Brain microvascular endothelial cell (primary cell): ENCODE measurements at regions not wholly inside any gene's neighbourhood (a gene's known extent, or its start where the extent isn't known, plus 50 kb on each side); places are given as distances from the start of the nearest gene placed in this dataset.
A peak's percentile ranks its signal among the peaks of the same experiment; 100 is the strongest.

Experiments used
- DNase-seq: peaks from one replicate; pipeline ENCODE4 v3.0.0-alpha.2; 2020
- H3K27ac ChIP-seq: fragments of 250-450 bp; sonication (Bioruptor Pico); 2 replicates; pipeline ENCODE4 v1.5.1; 2020; ENCODE audit warnings: mild to moderate bottlenecking, moderate library complexity
- H3K27me3 ChIP-seq: fragments of 250-450 bp; sonication (Bioruptor Pico); replicated peaks from 2 replicates; pipeline ENCODE4 v1.5.1; 2020; ENCODE audit warnings: mild to moderate bottlenecking
- H3K36me3 ChIP-seq: fragments of 250-450 bp; sonication (Bioruptor Pico); replicated peaks from 2 replicates; pipeline ENCODE4 v1.5.1; 2020; ENCODE audit warnings: mild to moderate bottlenecking
- H3K4me3 ChIP-seq: 2 replicates; pipeline ENCODE4 v1.5.1; 2011; ENCODE audit warnings: low read depth, mild to moderate bottlenecking, control low read depth, low read length, moderate library complexity
- in situ Hi-C: cut with HindIII; loops from 2 replicates; pipeline ENCODE4 v1.10.0; 2017; ENCODE audit warnings: low sequenced_read_pairs, low pct_ligation_motif_present
- TF ChIP-seq, protein P1 (sequence below): IDR thresholded peaks from 2 replicates; pipeline ENCODE4 v1.5.1; 2011; ENCODE audit warnings: low read depth, mild to moderate bottlenecking, moderate library complexity, low read length, control low read depth, inconsistent platforms; ENCODE audit errors: missing control alignments

DNA sequence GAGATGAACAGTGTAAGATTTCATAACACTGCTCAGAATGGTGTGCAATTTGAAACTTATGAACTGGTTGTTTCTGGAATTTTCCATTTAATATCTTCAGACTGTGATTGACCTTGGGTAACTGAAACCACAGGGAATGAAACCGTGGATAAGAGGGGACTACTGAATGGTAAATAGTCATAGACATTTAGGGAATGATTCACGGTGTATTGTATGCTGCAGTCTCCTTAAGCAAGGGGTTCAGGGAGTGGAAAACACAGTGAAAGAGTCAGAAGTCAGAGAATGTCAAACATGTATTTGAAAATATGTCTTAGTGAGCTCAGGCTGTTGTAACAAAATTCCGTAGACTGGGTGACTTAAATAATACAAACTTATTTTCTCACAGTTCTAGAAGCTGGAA lies 398.2 kb upstream of the DIPK2B start:
- H3K27me3 ChIP-seq, result no peaks in the 10 kb centered on the region
- DNase-seq, result peak; percentile 34
- TF ChIP-seq, protein P1, sequence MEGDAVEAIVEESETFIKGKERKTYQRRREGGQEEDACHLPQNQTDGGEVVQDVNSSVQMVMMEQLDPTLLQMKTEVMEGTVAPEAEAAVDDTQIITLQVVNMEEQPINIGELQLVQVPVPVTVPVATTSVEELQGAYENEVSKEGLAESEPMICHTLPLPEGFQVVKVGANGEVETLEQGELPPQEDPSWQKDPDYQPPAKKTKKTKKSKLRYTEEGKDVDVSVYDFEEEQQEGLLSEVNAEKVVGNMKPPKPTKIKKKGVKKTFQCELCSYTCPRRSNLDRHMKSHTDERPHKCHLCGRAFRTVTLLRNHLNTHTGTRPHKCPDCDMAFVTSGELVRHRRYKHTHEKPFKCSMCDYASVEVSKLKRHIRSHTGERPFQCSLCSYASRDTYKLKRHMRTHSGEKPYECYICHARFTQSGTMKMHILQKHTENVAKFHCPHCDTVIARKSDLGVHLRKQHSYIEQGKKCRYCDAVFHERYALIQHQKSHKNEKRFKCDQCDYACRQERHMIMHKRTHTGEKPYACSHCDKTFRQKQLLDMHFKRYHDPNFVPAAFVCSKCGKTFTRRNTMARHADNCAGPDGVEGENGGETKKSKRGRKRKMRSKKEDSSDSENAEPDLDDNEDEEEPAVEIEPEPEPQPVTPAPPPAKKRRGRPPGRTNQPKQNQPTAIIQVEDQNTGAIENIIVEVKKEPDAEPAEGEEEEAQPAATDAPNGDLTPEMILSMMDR, result no peak
- no peak overlapping the region for H3K4me3 ChIP-seq
- no peaks in the 10 kb centered on the region for H3K36me3 ChIP-seq
- H3K27ac ChIP-seq, result peak overlapping the region; percentile 36
- in situ Hi-C loops, result no loop called here

DNA sequence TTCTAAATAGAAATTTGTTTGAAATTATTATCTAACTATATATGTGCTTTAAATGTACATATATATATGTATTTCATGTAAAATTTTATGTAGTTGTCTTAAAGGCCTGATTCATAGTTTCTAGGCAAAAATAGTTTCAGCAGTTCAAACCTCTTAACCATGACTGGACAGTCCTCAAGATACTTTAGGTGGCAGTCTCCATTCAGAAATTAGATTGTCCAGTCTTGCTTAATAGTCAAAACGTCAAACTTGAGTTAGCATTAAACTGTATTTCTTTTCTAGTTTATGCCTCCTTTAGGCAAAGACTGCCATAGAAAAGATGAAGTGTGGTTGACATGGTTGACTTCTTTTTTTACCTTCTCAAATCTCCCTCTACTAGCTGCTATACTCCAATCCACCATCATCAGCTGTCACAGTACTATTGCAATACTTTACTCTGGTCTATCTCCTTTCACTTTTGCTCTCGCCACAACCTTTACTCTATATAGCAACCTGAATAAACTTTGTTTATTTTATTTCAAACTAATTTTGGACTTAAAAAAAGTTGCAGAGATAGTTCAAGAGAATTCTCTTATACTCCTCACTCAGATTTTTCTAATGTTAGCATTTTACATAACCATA lies 395.6 kb upstream of the DIPK2B start:
- Histone ChIP-seq H3K36me3 (no peaks in the 10 kb centered on the region), H3K27me3 (no peaks in the 10 kb centered on the region), H3K4me3 (no peak overlapping the region), H3K27ac (no peak overlapping the region)
- in situ Hi-C loops, result no loop called here
- TF ChIP-seq, protein P1, result no peak
- DNase-seq, result no peak

DNA sequence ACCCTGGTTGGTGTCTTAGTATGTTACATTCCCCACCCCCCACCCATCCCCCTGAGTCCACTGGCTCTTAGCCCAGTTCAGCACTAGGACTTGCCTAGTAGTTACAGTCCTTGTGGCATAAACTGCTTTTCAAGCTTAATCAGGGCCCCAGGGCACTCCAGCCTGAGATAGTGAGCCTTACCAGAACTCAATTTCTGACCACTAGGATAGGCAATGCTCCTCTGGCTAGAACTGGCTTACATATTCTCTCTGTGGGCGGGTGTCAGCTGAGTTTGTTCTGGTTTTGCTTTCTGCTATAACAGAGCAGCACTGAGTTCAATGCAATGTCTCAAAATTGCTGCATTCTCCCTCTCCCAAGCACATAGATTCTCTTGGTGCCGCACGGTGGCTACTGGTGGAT lies 391.4 kb upstream of the DIPK2B start:
- no peaks in the 10 kb centered on the region for H3K36me3 ChIP-seq
- no peak overlapping the region for H3K27ac ChIP-seq
- H3K27me3 ChIP-seq, result no peaks in the 10 kb centered on the region
- no peak for DNase-seq
- in situ Hi-C loops, result no loop called here
- no peak overlapping the region for H3K4me3 ChIP-seq
- TF ChIP-seq, protein P1, result no peak

DNA sequence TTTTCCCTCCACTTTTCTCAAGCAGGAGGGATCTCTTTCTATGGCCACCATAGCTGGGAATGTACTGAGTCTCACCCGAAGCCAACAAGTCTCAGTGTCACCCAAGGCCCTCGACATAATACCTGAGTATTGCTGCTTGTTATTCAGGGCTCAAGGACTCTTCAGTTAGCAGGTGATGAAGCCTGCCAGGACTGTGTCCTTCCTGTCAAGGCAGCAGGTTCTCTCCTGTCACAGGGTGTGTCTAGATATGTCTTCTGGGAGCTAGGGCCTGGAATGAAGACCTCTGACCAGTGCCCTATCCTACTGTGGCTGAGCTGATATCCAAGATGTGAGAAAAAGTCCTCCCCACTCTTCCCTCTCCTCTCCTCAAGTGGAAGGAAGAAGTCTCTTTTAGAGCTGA lies 391.0 kb upstream of the DIPK2B start:
- no peak for DNase-seq
- in situ Hi-C loops, result no loop called here
- no peaks in the 10 kb centered on the region for H3K27me3 ChIP-seq
- no peak overlapping the region for H3K4me3 ChIP-seq
- no peak overlapping the region for H3K27ac ChIP-seq
- TF ChIP-seq, protein P1, result no peak
- H3K36me3 ChIP-seq, result no peaks in the 10 kb centered on the region

DNA sequence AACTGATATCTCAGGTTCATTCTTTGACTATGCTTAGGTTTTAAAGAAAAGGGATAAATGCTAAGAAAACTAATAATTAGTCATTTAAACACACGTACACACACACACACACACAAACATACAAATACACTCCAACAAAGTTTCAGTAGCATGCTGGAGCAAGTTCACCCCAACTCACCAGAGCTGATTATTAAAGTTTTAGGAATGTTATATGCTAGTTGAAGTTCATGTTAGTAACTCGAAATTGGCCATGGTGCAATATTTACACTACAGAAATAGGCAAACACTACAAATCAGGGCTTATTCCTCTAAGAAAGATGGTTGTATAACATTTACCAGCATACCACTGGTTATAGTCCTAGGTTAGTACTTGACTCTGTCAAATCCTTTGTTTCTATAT lies 384.0 kb upstream of the DIPK2B start:
- Histone ChIP-seq H3K27me3 (no peaks in the 10 kb centered on the region), H3K4me3 (no peak overlapping the region), H3K36me3 (no peaks in the 10 kb centered on the region), H3K27ac (no peak overlapping the region)
- TF ChIP-seq, protein P1, result no peak
- in situ Hi-C loops, result no loop called here
- no peak for DNase-seq

DNA sequence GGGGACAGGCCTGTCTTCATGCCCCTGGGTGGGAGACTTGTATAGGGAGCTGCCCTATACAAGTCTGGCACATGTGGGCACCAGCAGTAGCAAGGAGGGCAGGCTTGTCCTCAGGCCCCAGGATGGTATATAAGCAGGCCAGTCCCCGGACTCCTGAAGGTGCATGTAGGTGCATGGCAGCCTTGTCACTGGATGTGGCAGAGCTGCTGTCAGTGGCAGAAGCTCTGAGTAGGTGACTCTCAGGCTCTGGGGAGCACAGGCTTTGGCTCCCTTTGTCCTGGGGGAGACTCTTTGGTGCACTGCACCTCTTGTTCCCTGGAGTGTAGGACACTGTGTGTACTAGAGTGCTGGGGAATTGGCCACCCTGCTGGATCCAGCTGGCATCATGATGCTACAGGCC lies 376.7 kb upstream of the DIPK2B start:
- Histone ChIP-seq H3K36me3 (no peaks in the 10 kb centered on the region), H3K27ac (no peak overlapping the region), H3K27me3 (no peaks in the 10 kb centered on the region), H3K4me3 (no peak overlapping the region)
- no peak for DNase-seq
- in situ Hi-C loops, result no loop called here
- TF ChIP-seq, protein P1, result no peak
